ENCODE measurements at regions not wholly inside any gene's neighbourhood (a gene's known extent, or its start where the extent isn't known, plus 50 kb on each side); places are given as distances from the start of the nearest gene placed in this dataset.

DNA sequence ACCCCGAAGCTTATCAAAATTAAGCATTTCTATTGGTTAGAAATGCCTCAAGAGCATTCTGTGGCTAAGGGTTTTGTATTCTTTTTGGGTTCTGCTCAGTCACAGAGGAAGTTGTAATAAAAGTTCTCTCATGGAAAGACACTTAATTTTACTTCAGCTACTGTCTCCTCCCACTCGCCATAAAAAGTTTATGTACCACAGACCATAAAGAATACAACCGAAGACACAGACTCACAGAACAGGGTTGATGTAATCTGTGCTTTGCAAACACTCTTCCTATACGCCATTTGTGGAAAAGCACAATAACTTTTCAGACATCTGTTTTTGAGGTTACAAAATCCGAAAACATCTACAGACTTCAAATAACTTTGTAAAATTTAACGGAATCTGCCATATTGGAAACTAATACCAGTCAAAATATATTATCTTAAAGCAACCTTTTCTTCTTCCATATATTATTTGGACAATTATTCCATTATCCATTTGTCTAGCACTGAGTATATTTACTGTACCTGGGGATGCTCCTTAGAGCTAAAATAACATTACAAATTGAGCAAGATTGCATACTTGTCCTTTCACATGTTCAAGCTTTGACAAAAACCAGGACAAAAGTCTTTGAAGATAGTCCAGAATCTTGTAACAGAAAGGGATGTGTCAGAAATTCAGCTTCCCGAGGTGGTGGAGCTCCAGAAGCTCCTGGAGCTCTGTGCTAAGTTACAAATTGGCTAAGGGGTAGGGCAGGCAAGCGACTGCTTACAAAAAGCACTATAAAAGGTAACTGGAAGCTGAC is 219.0 kb upstream of the MEOX2 start:
- DNase-seq (ENCODE audit: low spot score): no peak
- no peak overlapping the region for H2AFZ ChIP-seq
- no peaks in the 10 kb centered on the region for H4K20me1 ChIP-seq (replicated peaks; ENCODE audit: insufficient read depth)
- TF ChIP-seq ETS1 (IDR thresholded peaks at IDR 0.05) (no peak), STAT1 (IDR thresholded peaks at IDR 0.05; ENCODE audit: unreplicated experiment) (no peak), NANOG (IDR thresholded peaks at IDR 0.05; ENCODE audit: borderline replicate concordance) (no peak), ZNF331 (CRISPR knock-in tag; IDR thresholded peaks at IDR 0.05; ENCODE audit: low read depth) (no peak), JUNB (IDR thresholded peaks at IDR 0.05; ENCODE audit: unreplicated experiment) (no peak), ZNF114 (CRISPR knock-in tag; IDR thresholded peaks at IDR 0.05) (no peak), POLR2AphosphoS5 (IDR thresholded peaks at IDR 0.05; ENCODE audit: low read depth) (no peak), CREB1 (CRISPR knock-in tag; IDR thresholded peaks at IDR 0.05; ENCODE audit: low read depth) (no peak), EZH2phosphoT487 (IDR thresholded peaks at IDR 0.05; ENCODE audit: unreplicated experiment) (no peak)
- TF ChIP-seq, protein P1, sequence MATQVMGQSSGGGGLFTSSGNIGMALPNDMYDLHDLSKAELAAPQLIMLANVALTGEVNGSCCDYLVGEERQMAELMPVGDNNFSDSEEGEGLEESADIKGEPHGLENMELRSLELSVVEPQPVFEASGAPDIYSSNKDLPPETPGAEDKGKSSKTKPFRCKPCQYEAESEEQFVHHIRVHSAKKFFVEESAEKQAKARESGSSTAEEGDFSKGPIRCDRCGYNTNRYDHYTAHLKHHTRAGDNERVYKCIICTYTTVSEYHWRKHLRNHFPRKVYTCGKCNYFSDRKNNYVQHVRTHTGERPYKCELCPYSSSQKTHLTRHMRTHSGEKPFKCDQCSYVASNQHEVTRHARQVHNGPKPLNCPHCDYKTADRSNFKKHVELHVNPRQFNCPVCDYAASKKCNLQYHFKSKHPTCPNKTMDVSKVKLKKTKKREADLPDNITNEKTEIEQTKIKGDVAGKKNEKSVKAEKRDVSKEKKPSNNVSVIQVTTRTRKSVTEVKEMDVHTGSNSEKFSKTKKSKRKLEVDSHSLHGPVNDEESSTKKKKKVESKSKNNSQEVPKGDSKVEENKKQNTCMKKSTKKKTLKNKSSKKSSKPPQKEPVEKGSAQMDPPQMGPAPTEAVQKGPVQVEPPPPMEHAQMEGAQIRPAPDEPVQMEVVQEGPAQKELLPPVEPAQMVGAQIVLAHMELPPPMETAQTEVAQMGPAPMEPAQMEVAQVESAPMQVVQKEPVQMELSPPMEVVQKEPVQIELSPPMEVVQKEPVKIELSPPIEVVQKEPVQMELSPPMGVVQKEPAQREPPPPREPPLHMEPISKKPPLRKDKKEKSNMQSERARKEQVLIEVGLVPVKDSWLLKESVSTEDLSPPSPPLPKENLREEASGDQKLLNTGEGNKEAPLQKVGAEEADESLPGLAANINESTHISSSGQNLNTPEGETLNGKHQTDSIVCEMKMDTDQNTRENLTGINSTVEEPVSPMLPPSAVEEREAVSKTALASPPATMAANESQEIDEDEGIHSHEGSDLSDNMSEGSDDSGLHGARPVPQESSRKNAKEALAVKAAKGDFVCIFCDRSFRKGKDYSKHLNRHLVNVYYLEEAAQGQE (IDR thresholded peaks at IDR 0.05; ENCODE audit: unreplicated experiment): no peak
- TF ChIP-seq, protein P2, sequence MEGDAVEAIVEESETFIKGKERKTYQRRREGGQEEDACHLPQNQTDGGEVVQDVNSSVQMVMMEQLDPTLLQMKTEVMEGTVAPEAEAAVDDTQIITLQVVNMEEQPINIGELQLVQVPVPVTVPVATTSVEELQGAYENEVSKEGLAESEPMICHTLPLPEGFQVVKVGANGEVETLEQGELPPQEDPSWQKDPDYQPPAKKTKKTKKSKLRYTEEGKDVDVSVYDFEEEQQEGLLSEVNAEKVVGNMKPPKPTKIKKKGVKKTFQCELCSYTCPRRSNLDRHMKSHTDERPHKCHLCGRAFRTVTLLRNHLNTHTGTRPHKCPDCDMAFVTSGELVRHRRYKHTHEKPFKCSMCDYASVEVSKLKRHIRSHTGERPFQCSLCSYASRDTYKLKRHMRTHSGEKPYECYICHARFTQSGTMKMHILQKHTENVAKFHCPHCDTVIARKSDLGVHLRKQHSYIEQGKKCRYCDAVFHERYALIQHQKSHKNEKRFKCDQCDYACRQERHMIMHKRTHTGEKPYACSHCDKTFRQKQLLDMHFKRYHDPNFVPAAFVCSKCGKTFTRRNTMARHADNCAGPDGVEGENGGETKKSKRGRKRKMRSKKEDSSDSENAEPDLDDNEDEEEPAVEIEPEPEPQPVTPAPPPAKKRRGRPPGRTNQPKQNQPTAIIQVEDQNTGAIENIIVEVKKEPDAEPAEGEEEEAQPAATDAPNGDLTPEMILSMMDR (conservative IDR thresholded peaks at IDR 0.05; ENCODE audit: low read depth in 2 of 2): no peak
- TF ChIP-seq, protein P3, sequence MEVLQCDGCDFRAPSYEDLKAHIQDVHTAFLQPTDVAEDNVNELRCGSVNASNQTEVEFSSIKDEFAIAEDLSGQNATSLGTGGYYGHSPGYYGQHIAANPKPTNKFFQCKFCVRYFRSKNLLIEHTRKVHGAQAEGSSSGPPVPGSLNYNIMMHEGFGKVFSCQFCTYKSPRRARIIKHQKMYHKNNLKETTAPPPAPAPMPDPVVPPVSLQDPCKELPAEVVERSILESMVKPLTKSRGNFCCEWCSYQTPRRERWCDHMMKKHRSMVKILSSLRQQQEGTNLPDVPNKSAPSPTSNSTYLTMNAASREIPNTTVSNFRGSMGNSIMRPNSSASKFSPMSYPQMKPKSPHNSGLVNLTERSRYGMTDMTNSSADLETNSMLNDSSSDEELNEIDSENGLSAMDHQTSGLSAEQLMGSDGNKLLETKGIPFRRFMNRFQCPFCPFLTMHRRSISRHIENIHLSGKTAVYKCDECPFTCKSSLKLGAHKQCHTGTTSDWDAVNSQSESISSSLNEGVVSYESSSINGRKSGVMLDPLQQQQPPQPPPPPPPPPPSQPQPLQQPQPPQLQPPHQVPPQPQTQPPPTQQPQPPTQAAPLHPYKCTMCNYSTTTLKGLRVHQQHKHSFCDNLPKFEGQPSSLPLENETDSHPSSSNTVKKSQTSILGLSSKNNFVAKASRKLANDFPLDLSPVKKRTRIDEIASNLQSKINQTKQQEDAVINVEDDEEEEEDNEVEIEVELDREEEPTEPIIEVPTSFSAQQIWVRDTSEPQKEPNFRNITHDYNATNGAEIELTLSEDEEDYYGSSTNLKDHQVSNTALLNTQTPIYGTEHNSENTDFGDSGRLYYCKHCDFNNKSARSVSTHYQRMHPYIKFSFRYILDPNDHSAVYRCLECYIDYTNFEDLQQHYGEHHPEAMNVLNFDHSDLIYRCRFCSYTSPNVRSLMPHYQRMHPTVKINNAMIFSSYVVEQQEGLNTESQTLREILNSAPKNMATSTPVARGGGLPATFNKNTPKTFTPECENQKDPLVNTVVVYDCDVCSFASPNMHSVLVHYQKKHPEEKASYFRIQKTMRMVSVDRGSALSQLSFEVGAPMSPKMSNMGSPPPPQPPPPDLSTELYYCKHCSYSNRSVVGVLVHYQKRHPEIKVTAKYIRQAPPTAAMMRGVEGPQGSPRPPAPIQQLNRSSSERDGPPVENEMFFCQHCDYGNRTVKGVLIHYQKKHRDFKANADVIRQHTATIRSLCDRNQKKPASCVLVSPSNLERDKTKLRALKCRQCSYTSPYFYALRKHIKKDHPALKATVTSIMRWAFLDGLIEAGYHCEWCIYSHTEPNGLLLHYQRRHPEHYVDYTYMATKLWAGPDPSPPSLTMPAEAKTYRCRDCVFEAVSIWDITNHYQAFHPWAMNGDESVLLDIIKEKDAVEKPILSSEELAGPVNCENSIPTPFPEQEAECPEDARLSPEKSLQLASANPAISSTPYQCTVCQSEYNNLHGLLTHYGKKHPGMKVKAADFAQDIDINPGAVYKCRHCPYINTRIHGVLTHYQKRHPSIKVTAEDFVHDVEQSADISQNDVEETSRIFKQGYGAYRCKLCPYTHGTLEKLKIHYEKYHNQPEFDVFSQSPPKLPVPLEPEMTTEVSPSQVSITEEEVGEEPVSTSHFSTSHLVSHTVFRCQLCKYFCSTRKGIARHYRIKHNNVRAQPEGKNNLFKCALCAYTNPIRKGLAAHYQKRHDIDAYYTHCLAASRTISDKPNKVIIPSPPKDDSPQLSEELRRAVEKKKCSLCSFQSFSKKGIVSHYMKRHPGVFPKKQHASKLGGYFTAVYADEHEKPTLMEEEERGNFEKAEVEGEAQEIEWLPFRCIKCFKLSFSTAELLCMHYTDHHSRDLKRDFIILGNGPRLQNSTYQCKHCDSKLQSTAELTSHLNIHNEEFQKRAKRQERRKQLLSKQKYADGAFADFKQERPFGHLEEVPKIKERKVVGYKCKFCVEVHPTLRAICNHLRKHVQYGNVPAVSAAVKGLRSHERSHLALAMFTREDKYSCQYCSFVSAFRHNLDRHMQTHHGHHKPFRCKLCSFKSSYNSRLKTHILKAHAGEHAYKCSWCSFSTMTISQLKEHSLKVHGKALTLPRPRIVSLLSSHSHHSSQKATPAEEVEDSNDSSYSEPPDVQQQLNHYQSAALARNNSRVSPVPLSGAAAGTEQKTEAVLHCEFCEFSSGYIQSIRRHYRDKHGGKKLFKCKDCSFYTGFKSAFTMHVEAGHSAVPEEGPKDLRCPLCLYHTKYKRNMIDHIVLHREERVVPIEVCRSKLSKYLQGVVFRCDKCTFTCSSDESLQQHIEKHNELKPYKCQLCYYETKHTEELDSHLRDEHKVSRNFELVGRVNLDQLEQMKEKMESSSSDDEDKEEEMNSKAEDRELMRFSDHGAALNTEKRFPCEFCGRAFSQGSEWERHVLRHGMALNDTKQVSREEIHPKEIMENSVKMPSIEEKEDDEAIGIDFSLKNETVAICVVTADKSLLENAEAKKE (CRISPR knock-in tag; IDR thresholded peaks at IDR 0.05): no peak
- H3K79me2 ChIP-seq (replicated peaks; ENCODE audit: insufficient read depth): no peaks in the 10 kb centered on the region
- no peaks in the 10 kb centered on the region for H3K36me3 ChIP-seq (ENCODE audit: insufficient read depth)
- H3K9me3 Mint-ChIP-seq: no peaks in the 10 kb centered on the region
- H3K27ac Mint-ChIP-seq: no peak overlapping the region
- H3K27me3 ChIP-seq (ENCODE audit: insufficient read depth): no peaks in the 10 kb centered on the region
- no peak overlapping the region for H3K4me2 ChIP-seq
- H3K4me3 Mint-ChIP-seq: no peak overlapping the region
- no peaks in the 10 kb centered on the region for H3K9me2 ChIP-seq (ENCODE audit: insufficient read depth)
- no peaks in the 10 kb centered on the region for H3K36me3 Mint-ChIP-seq (ENCODE audit: low read depth)
- H3K27me3 Mint-ChIP-seq (ENCODE audit: insufficient read depth, low read depth, poor library complexity): no peaks in the 10 kb centered on the region
- no peaks in the 10 kb centered on the region for H3F3A ChIP-seq (replicated peaks; ENCODE audit: low read depth)
- no peak overlapping the region for H3K4me3 ChIP-seq
- ATAC-seq: no peak
- no peak overlapping the region for H3K27ac ChIP-seq (ENCODE audit: low read depth)
- H3K4me1 Mint-ChIP-seq: no peaks in the 10 kb centered on the region
- no peaks in the 10 kb centered on the region for H3K4me1 ChIP-seq (ENCODE audit: insufficient read depth)

All from GM23338 (cell line).